ENCODE measurements at regions not wholly inside any gene's neighbourhood (a gene's known extent, or its start where the extent isn't known, plus 50 kb on each side); places are given as distances from the start of the nearest gene placed in this dataset.

- TF ChIP-seq CTCF (conservative IDR thresholded peaks at IDR 0.05; ENCODE audit: low read length): no peak
- no peak for TF ChIP-seq EZH2phosphoT487 (IDR thresholded peaks at IDR 0.05; ENCODE audit: borderline replicate concordance)
Measured at GRCh38 chr3:151034303-151034702, 51.2 kb upstream of the MED12L start.
